CD4-positive, alpha-beta T cell (primary cell): ENCODE measurements at regions not wholly inside any gene's neighbourhood (a gene's known extent, or its start where the extent isn't known, plus 50 kb on each side); places are given as distances from the start of the nearest gene placed in this dataset.

Experiments
- ATAC-seq: fragments of 200-7000 bp; cut with Tn5 transposase; one replicate; pipeline ENCODE4 v1.10.0; 2022; ENCODE audit warnings: mild to moderate bottlenecking; ENCODE audit not compliant: poor library complexity
- CTCF ChIA-PET: fragments of 350-600 bp; sonication (Branson Sonifier 250); formaldehyde crosslinking; loops from one replicate; lab custom pipeline; 2021; ENCODE audit warnings: antibody characterized with exemption, inconsistent platforms; lab: Charles Lee
- POLR2A ChIA-PET: fragments of 350-600 bp; sonication (Branson Sonifier 250); formaldehyde crosslinking; loops from one replicate; lab custom pipeline; 2021; ENCODE audit warnings: antibody characterized with exemption, inconsistent platforms; lab: Charles Lee
- DNase-seq, 14 experiments: peaks; one replicate each; pipeline ENCODE4 v3.0.0-alpha.2; 2013 to 2020; ENCODE audit warnings: mixed read lengths in 2 of 14
- H3K27ac ChIP-seq, 2 donors: one replicate each; pipeline versions ENCODE4 v1.5.1 to v1.7.0; 2013; ENCODE audit warnings: low read length in 2 of 2, low read depth in 1 of 2, mild to moderate bottlenecking in 1 of 2
- H3K27me3 ChIP-seq, 2 experiments: 1 replicate in 1 of 2; 2 replicates in 1 of 2; pipeline versions ENCODE4 v1.6.1 to v1.7.0; 2013; ENCODE audit warnings: low read length in 2 of 2, control low read depth in 1 of 2, mild to moderate bottlenecking in 1 of 2, moderate library complexity in 1 of 2; ENCODE audit not compliant: insufficient read depth in 2 of 2, control insufficient read depth in 1 of 2
- H3K36me3 ChIP-seq: one replicate; pipeline ENCODE4 v1.6.1; 2013; ENCODE audit warnings: low read length, control low read depth; ENCODE audit not compliant: insufficient read depth
- H3K4me1 ChIP-seq: one replicate; pipeline ENCODE4 v1.6.1; 2013; ENCODE audit warnings: low read length, control low read depth; ENCODE audit not compliant: insufficient read depth
- H3K4me3 ChIP-seq: one replicate; pipeline ENCODE4 v1.5.1; 2013; ENCODE audit warnings: mild to moderate bottlenecking, low read length, moderate library complexity
- H3K9me3 ChIP-seq, 2 experiments: 1 replicate in 1 of 2; 2 replicates in 1 of 2; pipeline versions ENCODE4 v1.6.1 to v1.7.0; 2013; ENCODE audit warnings: low read length in 2 of 2, mild to moderate bottlenecking in 2 of 2, control low read depth in 1 of 2, moderate library complexity in 1 of 2; ENCODE audit not compliant: control insufficient read depth in 1 of 2, insufficient read depth in 1 of 2
- H3K27ac Mint-ChIP-seq: one replicate; pipeline ENCODE4 v1.8.0; 2020; ENCODE audit warnings: mixed read lengths
- H3K27me3 Mint-ChIP-seq: one replicate; pipeline ENCODE4 v1.8.0; 2021; ENCODE audit warnings: mixed read lengths
- H3K36me3 Mint-ChIP-seq: one replicate; pipeline ENCODE4 v1.8.0; 2021; ENCODE audit warnings: low read depth, mixed read lengths
- H3K4me1 Mint-ChIP-seq: one replicate; pipeline ENCODE4 v1.8.0; 2021; ENCODE audit warnings: low read depth, mixed read lengths
- H3K4me3 Mint-ChIP-seq: one replicate; pipeline ENCODE4 v1.8.0; 2020; ENCODE audit warnings: mild to moderate bottlenecking, mixed read lengths
- H3K9me3 Mint-ChIP-seq: one replicate; pipeline ENCODE4 v1.8.0; 2020; ENCODE audit warnings: mixed read lengths
- CTCF ChIP-seq: fragments of 200-600 bp; IDR thresholded peaks from one replicate; pipeline ENCODE4 v1.8.0; 2022; ENCODE audit warnings: antibody characterized with exemption, mild to moderate bottlenecking
- intact Hi-C, 2 experiments: fragments of 100-400 bp; cut with DNase I in 1 of 2; cut with micrococcal nuclease in 1 of 2; formaldehyde crosslinking; loops; one replicate each; pipeline versions ENCODE4 v1.15.1 to v1.9.0; 2023 to 2025; cut with DNase I, micrococcal nuclease

DNA sequence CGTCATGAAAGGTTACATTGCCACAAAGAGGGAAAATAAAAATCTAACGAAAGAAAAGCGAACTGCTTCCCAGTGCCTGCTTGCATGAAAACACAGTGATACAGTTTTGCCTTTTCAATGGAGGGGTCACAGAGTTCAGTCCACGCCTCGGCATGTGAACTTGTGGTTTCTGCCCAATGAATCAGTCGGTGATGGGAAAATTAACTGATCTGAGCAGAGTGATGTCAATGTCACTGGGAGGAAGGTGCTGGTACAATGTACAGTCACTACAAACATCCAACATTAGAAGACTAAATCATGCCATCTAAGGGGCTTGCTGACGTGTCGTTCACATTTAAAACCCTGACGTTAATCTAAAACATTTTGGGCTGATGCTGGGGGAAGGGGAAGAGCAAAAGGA is 151.8 kb upstream of the MSX2 start:
- peaks cover 11% of the 10 kb centered on the region for H3K27me3 Mint-ChIP-seq
- no peak for DNase-seq

GRCh38 chr5:174573221-174573994 is 151.0 kb upstream of the MSX2 start:
- no peaks in the 10 kb centered on the region for H3K4me1 ChIP-seq
- intact Hi-C loops = no loop called here
- ATAC-seq (no peak), DNase-seq (no peak)
- Mint-ChIP-seq H3K4me3 (no peak overlapping the region), H3K4me1 (no peaks in the 10 kb centered on the region), H3K9me3 (no peaks in the 10 kb centered on the region), H3K27me3 (peaks cover 11% of the 10 kb centered on the region), H3K27ac (no peak overlapping the region), H3K36me3 (no peaks in the 10 kb centered on the region)
- H3K9me3 ChIP-seq = no peaks in the 10 kb centered on the region
- TF ChIP-seq CTCF = no peak
- no peaks in the 10 kb centered on the region for H3K27me3 ChIP-seq
- no peaks in the 10 kb centered on the region for H3K36me3 ChIP-seq
- ChIA-PET POLR2A (no interaction called here), CTCF (no interaction called here)
- H3K27ac ChIP-seq = no peak overlapping the region
- H3K4me3 ChIP-seq = no peak overlapping the region

More for the DNA sequence above, 151.8 kb upstream of the MSX2 start:
- H3K9me3 Mint-ChIP-seq = no peaks in the 10 kb centered on the region
- H3K4me3 Mint-ChIP-seq = no peak overlapping the region
- Histone ChIP-seq H3K27ac (no peak overlapping the region), H3K4me1 (no peaks in the 10 kb centered on the region), H3K9me3 (no peaks in the 10 kb centered on the region), H3K36me3 (no peaks in the 10 kb centered on the region), H3K27me3 (no peaks in the 10 kb centered on the region), H3K4me3 (no peak overlapping the region)
- no peaks in the 10 kb centered on the region for H3K4me1 Mint-ChIP-seq
- intact Hi-C loops = no loop called here
- H3K27ac Mint-ChIP-seq = no peak overlapping the region
- no peak for TF ChIP-seq CTCF
- CTCF ChIA-PET = no interaction called here
- POLR2A ChIA-PET = no interaction called here
- no peak for ATAC-seq
- H3K36me3 Mint-ChIP-seq = no peaks in the 10 kb centered on the region

DNA sequence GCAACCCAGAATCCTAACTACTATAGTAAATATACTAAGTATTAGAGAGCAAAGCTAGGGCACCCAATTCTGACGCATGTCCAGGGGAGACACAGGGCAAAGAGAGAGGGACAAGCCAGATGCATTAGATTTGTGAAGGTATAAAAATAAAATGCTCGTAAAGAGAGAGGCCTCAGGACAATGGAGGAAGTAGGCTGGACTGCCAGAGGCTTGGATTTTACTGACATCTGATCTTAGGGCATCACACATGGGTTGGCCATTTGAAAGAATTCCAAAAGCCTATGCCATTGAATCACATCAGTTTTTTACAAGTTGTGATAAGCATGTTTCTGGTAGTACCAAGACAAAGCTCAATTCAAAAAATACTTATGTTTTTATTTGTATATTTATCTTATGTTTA is 149.3 kb upstream of the MSX2 start:
- Mint-ChIP-seq H3K36me3 (no peaks in the 10 kb centered on the region), H3K27ac (no peak overlapping the region), H3K4me1 (no peaks in the 10 kb centered on the region), H3K27me3 (peaks cover 11% of the 10 kb centered on the region), H3K4me3 (no peak overlapping the region), H3K9me3 (no peaks in the 10 kb centered on the region)
- ChIA-PET CTCF (no interaction called here), POLR2A (no interaction called here)
- no peak for ATAC-seq
- Histone ChIP-seq H3K36me3 (no peaks in the 10 kb centered on the region), H3K27ac (no peak overlapping the region), H3K9me3 (no peaks in the 10 kb centered on the region), H3K4me1 (no peaks in the 10 kb centered on the region), H3K27me3 (no peaks in the 10 kb centered on the region), H3K4me3 (no peak overlapping the region)
- intact Hi-C loops = no loop called here
- TF ChIP-seq CTCF = no peak
- DNase-seq = no peak
